Tibial artery (tissue), 4 donors: ENCODE measurements at regions not wholly inside any gene's neighbourhood (a gene's known extent, or its start where the extent isn't known, plus 50 kb on each side); places are given as distances from the start of the nearest gene placed in this dataset.

Source experiments
- DNase-seq, 2 donors: peaks; one replicate each; pipeline ENCODE4 v3.0.0-alpha.2; 2019
- H3K27ac ChIP-seq, 2 donors: fragments of 200-600 bp; sonication (generic) in 1 of 2; 1 replicate in 1 of 2; 2 replicates in 1 of 2; pipeline ENCODE4 v1.5.1; 2018 to 2019; ENCODE audit warnings: mild to moderate bottlenecking in 1 of 2
- H3K27me3 ChIP-seq, 2 donors: fragments of 200-600 bp; sonication (generic) in 1 of 2; one replicate each; pipeline versions ENCODE4 v1.5.1 to v1.6.0; 2016 to 2019
- H3K36me3 ChIP-seq, 3 donors: fragments of 200-600 bp; sonication (generic) in 2 of 3; one replicate each; pipeline ENCODE4 v1.5.1; 2016 to 2019; ENCODE audit warnings: mild to moderate bottlenecking in 2 of 3
- H3K4me1 ChIP-seq, 4 donors: fragments of 200-600 bp; sonication (generic) in 2 of 4; 1 replicate in 3 of 4; 2 replicates in 1 of 4; pipeline ENCODE4 v1.5.1; 2016 to 2019
- H3K4me3 ChIP-seq, 2 donors: fragments of 200-600 bp; sonication (generic) in 1 of 2; 1 replicate in 1 of 2; 2 replicates in 1 of 2; pipeline ENCODE4 v1.5.1; 2018 to 2019; ENCODE audit warnings: mild to moderate bottlenecking in 2 of 2
- H3K9me3 ChIP-seq, 3 donors: fragments of 200-600 bp; sonication (generic) in 1 of 3; one replicate each; pipeline ENCODE4 v1.5.1; 2016 to 2019
- CTCF ChIP-seq, 2 experiments: fragments of 200-600 bp in 1 of 2; fragments of 450-650 bp in 1 of 2; IDR thresholded peaks; one replicate each; pipeline ENCODE4 v1.5.1; 2017 to 2019; ENCODE audit warnings: antibody characterized with exemption in 2 of 2, mild to moderate bottlenecking in 1 of 2, moderate library complexity in 1 of 2
- intact Hi-C: fragments of 100-400 bp; cut with DNase I; formaldehyde crosslinking; loops from one replicate; pipeline ENCODE4 v1.15.0; 2023; ENCODE audit warnings: low total_unique reads

GRCh38 chr1:98210563-98210962, 289.7 kb upstream of the DPYD start:
- H3K27ac ChIP-seq = no peak overlapping the region
- no peaks in the 10 kb centered on the region for H3K4me1 ChIP-seq
- no peak for DNase-seq
- no peaks in the 10 kb centered on the region for H3K27me3 ChIP-seq
- H3K9me3 ChIP-seq = no peaks in the 10 kb centered on the region
- intact Hi-C loops = no loop called here
- H3K4me3 ChIP-seq = no peak overlapping the region
- no peaks in the 10 kb centered on the region for H3K36me3 ChIP-seq
- TF ChIP-seq CTCF (IDR thresholded peaks at IDR 0.05) = no peak

- H3K4me3 ChIP-seq = no peak overlapping the region
- no peaks in the 10 kb centered on the region for H3K4me1 ChIP-seq
- intact Hi-C loops = no loop called here
- no peak overlapping the region for H3K27ac ChIP-seq
- DNase-seq = no peak
- no peaks in the 10 kb centered on the region for H3K27me3 ChIP-seq
- H3K9me3 ChIP-seq = no peaks in the 10 kb centered on the region
- no peaks in the 10 kb centered on the region for H3K36me3 ChIP-seq
- TF ChIP-seq CTCF (IDR thresholded peaks at IDR 0.05) = no peak
Observed at GRCh38 chr1:98210064-98210463, 289.2 kb upstream of the DPYD start.

GRCh38 chr1:98205291-98206017, 284.6 kb upstream of the DPYD start:
- Histone ChIP-seq H3K4me1 (no peaks in the 10 kb centered on the region), H3K27me3 (no peaks in the 10 kb centered on the region), H3K36me3 (no peaks in the 10 kb centered on the region), H3K9me3 (no peaks in the 10 kb centered on the region), H3K4me3 (no peak overlapping the region), H3K27ac (no peak overlapping the region)
- intact Hi-C loops = no loop called here
- no peak for DNase-seq
- TF ChIP-seq CTCF (IDR thresholded peaks at IDR 0.05) = no peak

- no peaks in the 10 kb centered on the region for H3K27me3 ChIP-seq
- H3K27ac ChIP-seq = no peak overlapping the region
- no peak overlapping the region for H3K4me3 ChIP-seq
- H3K9me3 ChIP-seq = no peaks in the 10 kb centered on the region
- no peak for TF ChIP-seq CTCF (IDR thresholded peaks at IDR 0.05)
- intact Hi-C loops = no loop called here
- no peaks in the 10 kb centered on the region for H3K36me3 ChIP-seq
- H3K4me1 ChIP-seq = no peaks in the 10 kb centered on the region
- DNase-seq = no peak
Observed at GRCh38 chr1:98203466-98203865, 282.6 kb upstream of the DPYD start.

- no peaks in the 10 kb centered on the region for H3K27me3 ChIP-seq
Observed at GRCh38 chr1:98201666-98202081, 280.8 kb upstream of the DPYD start.

More at GRCh38 chr1:98201666-98202081, 280.8 kb upstream of the DPYD start:
- H3K4me3 ChIP-seq = no peak overlapping the region
- TF ChIP-seq CTCF (IDR thresholded peaks at IDR 0.05) = no peak
- no peak overlapping the region for H3K27ac ChIP-seq
- no peaks in the 10 kb centered on the region for H3K36me3 ChIP-seq
- H3K9me3 ChIP-seq = no peaks in the 10 kb centered on the region
- DNase-seq = no peak
- intact Hi-C loops = no loop called here
- H3K4me1 ChIP-seq = no peaks in the 10 kb centered on the region
